ENCODE measurements at regions not wholly inside any gene's neighbourhood (a gene's known extent, or its start where the extent isn't known, plus 50 kb on each side); places are given as distances from the start of the nearest gene placed in this dataset.

- TF ChIP-seq POU2F2 (IDR thresholded peaks at IDR 0.05; ENCODE audit: low read depth, low read length) (no peak), POLR2A (IDR thresholded peaks at IDR 0.05; ENCODE audit: low read depth, low read length) (no peak)
These were observed 127.1 kb downstream of the EHF start for GRCh38 chr11:34748036-34748435.
